NCI-H1092 (cell line): ENCODE measurements at regions not wholly inside any gene's neighbourhood (a gene's known extent, or its start where the extent isn't known, plus 50 kb on each side); places are given as distances from the start of the nearest gene placed in this dataset.

Experiments
- DNase-seq: peaks from one replicate; lab custom pipeline; 2025; lab: John Stamatoyannopoulos, UW

DNA sequence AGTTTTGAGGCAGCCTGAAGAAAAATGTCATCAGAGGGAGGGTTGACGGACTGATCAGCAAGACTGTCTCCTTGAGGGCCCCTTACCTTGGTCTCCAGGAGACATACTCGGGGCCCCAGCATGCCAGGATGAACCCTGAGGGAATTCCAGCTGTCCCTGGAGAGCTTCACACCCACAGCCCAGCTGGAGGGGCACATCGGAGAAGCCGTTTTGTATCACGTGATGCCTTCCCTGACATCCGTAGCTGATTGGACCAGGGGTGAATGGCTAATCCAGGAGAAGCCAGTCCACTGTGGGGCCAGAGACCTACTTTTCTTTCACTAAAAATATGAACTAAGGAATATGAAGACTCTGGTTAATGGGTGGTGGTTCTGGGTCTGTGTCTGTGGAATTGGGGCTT lies 86.0 kb upstream of the TP53I11 start:
- DNase-seq, result no peak

DNA sequence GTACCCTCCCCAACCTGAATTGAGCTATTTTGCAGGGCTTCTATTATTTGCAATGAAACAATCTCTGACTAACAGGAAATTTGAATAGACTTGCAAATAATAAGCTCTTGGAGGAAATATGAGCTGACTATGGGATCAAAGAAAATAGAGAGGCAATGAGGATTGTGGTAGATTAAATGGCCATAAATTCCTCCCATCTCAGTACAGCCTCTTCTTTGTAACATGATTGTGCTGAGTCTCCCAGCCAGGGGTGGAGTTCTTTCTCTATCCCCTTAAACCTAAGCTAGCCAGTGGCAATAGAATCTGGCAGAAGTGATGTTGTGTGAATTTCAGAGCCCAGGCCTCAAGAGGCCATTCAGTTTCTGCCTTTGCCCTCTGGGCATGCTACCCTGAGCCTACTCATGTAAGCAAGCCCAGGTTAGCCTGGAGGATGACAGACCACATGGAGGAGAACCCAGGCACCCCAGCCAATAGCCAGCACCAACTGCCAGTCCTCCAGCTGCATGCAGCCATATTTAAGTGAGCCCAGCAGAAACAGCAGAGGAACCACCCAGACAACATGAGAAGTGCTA lies 86.8 kb upstream of the TP53I11 start:
- no peak for DNase-seq

DNA sequence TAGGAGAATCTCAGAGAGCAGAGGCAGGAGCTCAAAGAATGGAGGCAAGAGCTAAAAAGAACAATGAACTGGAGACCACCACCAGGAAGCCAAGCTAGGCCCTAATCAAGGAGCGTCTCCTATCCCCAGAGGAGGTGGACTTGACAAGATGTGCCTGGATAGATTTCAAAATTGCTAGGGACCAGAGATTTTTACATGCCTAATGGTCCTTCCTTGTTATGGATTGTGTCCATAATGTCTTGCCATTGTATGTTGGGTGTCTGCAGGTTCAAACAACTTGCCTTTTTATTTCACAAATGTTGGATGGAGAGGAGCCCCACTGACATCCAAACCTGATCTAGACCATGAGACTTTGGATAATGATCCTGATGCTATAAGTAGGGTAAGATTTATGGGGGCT lies 88.2 kb upstream of the TP53I11 start:
- no peak for DNase-seq

DNA sequence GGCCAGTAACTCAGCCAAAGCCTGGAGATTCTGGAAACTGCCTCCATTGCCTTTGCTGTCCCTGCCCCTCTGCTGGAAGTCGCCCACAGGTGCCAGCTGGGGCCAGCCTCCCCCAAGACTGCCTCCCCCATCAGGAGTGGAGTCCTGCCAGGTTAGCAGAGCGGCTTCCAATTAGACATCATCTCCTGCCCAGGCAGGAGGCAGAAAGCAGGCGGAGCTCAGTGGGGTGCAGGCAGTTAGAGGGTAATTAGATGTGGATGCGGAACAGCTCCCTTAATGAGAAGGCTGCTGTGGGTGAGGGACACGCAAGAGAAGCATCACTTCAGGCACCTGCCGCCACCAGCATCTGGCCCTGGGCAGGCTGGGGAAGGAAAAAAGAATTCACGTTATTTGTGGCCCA lies 90.9 kb upstream of the TP53I11 start:
- peak; percentile 92 for DNase-seq

DNA sequence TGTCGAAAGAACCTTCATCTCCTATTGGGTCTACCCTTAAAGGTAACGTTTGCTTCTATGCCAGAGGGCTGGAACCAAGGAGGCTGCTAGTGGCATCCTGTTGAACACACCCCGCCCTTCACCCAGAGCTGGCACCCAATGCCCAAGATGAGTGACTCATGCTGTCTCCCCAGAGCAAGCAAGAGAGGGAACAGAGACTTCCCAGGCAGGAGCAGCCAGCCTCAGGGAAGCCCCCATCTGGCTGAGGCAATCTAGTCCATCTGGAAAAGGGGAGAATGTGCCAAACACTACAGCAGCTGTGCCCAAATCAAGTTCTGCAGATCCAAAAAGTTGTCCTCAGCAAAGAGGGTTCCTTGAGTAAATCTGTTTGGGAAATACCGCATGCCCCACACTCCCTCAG lies 91.9 kb upstream of the TP53I11 start:
- DNase-seq, result no peak

DNA sequence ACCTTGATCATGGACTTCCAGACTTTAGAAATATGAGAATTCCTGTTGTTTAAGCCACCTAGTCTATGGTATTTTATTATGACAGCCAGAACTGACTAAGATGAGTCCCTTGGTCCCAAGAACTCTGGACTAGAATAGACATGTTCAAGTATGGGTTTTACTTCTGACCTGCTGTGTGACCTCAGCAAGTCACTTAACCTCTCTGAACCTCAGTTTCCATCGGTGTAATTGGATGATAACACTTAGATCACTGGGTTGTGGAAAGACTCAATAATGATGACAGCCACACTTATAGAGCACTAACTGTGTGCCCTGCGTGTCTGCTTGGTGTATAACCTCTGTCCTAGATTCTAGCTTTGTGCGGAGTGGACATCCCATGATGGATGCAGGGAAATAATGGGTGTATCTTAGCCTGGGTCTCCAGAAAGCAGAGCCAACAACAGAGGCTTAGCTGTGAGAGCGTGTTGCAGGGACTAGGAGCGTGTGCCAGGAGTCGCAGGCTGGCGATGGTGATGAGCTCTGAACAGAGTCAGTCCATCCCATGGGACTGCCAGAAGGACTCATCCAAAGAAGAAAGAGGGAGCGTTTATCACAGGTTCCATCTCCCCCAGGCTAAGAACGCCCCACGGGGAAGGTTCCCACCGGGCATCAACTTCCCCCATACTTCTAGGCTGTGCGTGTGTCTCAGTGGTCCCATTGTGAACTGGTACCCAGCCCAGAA lies 93.2 kb upstream of the TP53I11 start:
- DNase-seq, result no peak

DNA sequence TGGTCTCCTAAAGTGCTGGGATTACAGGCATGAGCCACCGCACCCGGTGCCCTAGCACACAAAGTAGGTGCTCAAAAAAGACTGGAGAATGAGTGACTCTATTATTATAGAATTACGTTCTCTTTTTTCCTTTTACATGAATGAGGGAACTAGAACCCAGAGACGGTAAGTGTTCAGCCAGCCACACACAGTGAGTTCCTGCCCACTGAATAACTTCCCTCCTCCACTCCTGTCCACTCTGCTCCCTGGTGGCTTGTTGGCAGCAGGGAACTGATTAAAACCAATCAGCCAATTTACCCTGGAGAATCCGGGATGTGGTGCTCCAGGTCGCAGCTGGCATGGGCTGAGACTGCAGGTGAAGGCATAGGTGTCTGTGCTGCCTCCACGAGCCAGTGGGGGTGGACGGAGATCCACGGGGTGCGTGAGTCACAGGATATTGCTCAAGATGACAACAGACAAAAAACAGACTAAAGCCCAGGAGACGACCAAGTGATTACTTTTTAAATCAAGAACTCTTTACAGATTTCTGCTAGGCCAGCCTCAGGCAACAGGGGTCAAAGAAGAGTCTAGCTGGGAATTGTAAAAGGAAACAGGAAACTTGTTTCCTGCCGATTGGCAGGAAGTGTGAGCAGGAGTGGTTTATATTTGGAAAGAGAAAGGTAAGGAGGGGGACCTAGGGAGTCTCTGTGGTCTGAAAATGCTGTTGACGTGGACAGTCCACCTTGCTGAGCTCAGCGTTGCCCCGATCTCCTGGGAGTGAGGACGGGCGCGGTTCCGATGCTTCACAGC lies 95.2 kb upstream of the TP53I11 start:
- DNase-seq, result no peak

DNA sequence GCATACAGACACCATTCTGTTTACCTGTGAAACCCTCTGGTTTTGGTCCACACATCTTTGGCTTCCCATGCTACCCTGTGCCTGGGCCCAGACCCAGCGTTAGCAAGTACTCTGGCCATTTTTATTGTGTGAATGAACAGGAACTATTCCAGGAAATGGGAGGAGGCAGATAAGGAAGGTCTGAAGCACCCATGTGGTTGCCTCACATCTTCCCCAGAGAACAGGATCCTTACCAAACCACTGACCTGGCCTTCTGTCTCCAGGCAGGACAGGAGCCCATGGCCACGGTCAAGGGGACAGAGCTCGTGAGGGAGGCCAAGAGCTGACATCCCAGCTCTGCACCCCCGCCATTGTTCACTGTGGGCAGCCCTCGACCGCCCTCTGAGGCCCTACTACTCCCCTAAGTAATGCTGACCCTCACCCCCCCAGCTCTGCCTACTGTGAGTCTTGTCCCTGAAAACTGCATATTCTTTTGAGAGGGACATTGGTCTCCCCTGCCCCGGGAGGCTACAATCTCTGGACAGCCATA lies 97.7 kb upstream of the TP53I11 start:
- DNase-seq, result no peak

DNA sequence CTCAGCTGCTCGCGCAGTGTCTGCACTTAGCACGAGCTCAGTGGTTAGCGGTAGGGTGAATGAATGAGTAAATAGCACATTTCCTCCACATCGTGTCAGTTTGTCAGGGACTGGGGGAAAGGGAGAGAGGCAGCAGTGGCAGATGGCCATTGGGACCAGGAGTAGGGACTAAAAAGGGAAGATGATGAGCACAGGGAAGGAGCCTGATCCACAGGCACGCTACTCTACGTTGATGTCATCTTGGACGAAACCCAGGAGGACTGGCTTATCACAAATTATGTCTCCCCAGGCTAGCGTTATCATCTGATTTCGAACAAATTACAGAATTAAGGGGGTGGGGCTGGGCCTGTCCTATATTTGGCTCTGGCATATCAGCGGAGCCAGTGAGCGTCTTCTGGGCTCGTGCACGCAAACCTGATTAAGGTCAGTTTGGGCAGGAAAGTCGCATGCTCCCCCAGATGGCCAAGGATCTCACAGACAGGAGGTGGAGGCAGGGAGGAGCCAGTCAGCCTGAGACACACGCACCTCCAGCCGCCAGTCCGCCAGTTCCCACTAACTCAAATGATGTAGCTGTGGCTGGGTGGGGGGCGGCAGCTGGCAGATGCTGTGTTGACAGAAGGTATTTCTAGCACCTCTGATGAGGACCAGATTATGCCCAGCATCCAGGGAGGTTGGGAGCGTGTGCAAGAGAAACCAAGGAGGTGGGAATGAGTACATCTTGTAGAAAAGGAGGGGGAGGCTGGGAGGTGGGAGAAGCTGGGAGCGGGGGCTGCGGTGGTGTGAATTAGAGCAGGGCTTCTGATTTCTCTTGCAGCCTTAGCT lies 97.4 kb upstream of the PRDM11 start:
- no peak for DNase-seq

DNA sequence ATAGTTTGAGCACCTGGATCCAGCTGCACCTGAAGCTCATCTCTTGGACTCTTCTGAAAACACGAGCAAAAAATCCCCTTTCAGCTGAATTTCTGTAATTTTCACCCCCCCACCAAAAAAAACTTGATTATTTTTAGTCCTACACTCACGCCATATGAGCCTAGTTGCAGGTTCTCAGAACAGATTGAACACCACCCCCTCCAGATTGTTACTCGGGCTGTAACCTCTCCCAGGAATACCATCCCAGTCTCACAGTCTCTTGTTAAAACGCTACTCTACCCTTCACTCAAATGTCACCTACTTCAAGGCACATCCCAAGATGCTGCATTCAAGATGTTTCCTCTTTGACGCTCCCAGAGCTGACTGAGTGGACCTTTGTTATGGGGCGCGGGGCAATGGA lies 96.3 kb upstream of the PRDM11 start:
- DNase-seq, result no peak

DNA sequence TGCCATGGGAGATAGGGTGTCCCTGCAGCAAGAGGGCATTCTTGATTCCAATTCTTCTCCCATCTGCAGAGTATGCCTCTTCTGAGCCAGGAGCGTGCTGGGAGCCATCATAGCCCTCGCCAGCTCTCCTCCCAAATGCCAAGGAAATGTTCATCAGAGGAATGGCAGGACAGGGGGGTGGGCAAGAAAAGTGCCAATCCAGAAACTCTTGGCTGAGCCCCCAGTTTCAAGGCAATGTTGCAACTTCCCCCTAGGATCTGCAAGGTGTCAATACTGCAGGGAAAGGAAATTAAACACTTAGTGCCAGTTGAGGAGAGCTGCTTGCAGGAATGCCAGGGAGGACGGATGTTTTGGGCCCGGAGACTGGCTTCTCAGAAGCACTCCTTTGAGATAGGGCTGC lies 94.8 kb upstream of the PRDM11 start:
- no peak for DNase-seq

DNA sequence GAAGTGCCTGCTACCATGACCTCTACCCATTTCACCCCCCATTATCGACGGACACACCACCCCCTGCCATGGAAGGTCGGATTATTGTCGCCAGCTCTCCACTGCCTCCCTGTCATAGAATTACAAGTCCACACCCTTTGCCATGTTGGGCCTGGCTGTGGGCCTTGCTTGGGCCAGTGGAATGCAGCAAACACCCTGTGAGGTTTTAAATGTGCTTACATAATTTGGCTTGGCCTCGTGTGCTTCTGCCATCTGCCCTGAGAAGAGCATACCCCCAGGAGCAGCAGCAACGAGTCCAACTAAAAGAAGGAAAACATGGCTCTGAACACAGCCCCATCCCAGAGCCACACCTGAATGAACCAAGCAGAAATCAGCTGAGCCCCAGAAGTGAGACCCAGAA lies 94.1 kb upstream of the PRDM11 start:
- DNase-seq, result no peak

DNA sequence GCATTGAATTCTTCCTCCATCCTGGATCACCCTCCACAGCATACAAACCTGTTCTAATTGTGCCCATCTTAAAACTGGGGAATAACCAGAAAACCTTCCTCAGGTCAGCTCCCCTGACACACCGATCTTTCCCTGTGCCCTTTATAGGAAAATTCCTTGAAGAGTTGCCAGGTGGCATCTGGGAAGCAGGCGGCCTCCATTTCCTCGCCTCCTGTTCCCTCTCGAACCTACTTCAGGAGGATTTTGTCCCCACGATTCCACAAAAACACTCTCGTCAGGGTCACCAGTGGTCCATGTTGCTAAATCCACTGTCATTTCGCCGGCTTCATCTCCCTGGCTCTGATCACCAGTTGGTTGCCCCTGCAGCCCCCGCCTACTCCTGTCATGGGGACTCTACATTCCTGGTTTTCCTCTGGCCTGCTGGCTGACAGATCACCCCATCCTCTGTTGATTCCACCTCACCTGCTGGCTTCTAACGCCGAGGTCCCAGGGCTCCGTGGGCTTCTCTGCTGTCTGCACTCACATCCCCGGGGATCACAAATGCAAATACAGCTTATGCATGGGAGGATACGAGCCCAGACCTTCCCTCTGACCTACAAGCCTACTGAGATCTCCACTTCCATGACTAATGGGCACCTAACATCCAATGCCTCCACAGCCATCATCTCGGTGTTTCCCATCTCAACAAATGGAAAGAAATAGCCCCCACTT lies 92.5 kb upstream of the PRDM11 start:
- DNase-seq, result no peak

DNA sequence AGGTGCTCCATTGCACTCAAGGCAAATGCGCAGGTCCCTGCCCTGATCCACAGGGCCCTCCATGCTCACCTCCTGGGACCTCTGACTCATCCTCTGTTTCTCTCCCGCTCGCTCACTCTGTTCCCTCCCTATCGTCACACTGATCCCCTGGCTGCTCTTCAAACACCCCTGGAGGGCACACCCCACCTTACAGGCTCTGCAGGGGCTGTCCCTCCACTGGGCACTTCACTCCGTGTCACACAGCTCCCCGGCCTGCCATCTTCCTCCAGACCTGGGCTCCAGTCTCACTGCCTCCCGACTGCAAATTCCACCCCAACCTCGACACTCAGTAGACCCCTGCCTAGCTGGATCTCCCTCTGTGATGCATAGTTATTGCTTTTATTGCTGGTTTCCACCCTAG lies 91.5 kb upstream of the PRDM11 start:
- DNase-seq, result no peak

DNA sequence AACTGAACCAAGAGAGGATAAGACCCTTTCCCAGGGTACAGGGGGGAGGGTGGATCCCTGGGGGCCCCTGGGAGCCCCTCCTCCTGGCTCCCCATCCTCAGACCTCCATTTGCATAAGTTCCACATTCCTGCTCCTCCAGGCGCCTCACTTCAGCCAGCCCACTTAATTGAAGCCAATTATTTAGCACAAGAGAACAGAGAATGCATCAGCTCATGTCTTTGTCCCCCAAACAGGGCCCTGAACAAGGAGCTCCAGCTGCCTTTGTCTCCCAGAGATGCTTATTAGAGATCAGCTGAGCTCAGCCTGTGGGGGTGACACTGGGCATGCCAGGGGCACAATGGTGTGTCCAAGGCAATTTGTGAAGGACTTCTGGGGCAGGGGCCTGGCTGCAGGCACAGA lies 89.9 kb upstream of the PRDM11 start:
- DNase-seq, result no peak

DNA sequence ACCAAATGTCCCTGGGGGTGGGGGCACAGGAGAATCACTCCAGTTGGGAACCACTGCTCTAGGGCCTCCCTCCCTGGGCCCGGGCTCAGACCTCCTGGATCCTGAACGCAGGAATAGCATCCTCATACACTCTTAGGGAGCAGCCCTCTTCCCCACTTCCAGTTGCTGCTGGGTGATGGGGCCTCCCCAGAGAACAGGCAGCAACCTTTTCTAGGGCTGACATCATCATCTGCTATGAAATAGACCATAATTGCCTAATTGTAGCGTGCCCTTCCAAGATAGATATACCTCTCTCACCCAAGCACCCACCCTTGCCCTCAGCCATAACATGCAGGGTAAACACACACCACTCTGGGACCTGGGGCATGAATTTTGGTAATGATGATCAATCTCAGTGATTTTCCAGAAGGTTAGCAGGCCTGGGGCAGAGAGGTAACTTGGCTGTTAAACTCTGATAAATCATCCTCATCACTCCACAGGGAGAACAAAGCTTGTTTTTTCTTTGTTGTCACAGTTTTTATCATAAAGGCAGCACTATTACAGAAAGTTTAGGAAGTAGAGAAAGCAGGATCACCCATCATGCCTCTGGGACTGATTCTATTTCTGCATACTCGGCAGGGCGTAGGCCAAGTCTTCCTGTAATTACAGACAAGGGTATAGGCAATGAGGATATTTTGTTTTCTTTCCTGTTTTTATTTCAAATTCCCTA lies 88.3 kb upstream of the PRDM11 start:
- DNase-seq, result no peak

DNA sequence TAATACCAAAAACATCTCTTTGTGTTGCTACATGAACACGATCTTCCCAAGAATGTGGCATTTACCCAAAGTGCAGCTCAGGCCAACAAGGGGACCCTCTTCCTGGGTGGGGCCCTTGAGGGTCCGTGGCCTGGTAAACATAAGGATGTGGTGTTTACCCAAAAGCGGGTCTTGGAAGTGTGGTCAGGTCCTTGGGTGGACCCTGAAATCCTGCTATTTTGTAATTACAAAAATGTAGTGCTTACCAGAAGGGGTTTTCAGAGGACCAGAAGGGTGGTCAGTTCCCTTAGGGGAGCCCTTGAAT lies 87.8 kb upstream of the PRDM11 start:
- DNase-seq, result no peak

DNA sequence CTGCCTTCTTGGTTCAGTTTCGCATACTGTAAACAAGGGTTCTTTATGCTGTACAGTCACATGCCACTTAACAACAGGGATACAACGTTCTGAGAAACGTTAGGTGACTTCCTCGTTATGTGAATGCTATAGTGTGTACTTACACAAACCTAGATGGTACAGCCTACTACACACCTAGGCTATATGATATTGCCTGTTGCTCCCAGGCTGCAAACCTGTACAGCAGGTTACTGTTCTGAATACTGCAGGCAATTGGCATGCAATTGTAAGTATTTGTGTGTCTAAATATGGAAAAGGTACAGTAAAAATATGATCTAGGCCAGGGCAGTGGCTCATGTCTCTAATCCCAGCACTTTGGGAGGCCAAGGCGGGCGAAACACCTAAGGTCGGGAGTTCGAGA lies 85.7 kb upstream of the PRDM11 start:
- DNase-seq, result no peak

DNA sequence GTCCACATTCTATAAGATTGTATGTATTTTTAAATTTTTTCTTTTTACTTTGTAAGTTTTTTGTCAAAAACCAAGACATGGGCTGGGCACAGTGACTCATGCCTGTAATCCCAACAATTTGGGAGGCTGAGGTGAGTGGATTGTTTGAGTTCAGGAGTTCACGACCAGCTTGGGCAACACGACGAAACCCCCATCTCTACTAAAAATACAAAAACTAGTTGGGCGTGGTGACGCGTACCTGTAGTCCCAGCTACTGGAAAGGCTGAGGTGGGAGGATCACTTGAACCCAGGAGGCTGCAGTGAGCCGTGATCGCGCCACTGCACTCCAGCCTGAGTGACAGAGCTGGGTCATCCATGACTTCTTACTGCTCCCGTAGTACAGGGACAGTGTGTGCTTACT lies 84.8 kb upstream of the PRDM11 start:
- no peak for DNase-seq

DNA sequence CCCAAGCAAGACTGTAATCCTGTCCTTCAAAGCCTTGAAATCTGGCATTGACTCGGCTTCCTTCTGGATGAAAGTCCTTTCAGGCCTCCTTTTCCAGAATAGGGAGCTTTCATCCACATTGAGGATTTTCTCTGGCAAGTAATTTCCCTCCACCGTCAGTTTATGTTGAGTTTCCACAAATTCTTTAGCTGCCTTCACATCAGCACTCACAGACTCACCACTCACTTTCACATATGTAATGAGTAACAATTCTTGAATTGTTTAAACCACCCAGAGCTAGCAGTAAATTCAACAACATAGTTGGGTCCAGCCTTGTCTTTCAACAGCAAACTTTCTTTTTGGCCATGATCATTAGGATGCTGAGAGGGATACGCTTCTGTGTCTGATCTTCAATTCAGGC lies 84.3 kb upstream of the PRDM11 start:
- DNase-seq, result no peak

DNA sequence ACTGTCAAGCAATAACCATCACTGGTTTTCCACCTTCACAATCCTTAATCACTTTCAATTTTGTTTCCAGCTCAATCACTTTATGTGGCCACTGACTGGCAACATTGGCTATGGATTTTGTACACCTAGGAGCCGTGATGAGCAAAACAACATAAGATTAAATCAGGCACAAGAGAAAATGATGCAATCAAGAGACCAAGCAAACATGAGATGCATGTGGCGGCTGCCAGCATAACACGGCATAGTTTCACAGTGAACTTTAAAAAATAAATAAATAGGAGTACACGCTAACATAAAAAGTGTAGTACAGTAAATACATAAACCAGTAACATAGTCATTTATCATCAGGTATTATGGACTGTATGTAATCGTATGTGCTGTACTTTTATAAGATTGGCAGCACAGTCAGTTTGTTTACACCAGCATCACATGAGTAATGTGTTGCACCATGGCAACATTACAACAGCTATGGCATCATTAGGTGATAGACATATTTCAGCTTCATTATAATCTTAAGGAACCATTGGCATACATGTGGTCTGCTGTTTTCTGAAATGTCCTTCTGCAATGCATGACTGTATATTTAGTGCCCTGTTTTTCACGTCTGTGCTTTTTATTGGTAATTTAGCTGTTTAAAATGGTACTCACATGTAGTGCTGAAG lies 83.3 kb upstream of the PRDM11 start:
- DNase-seq, result no peak
